ENCODE measurements at regions not wholly inside any gene's neighbourhood (a gene's known extent, or its start where the extent isn't known, plus 50 kb on each side); places are given as distances from the start of the nearest gene placed in this dataset.

GRCh38 chr20:36824142-36824940 is 50.8 kb upstream of the DSN1 start:
- no peak overlapping the region for H3K9ac ChIP-seq (ENCODE audit: low read length)
- H3K27me3 ChIP-seq (ENCODE audit: control insufficient read depth, insufficient read depth, low read length): no peaks in the 10 kb centered on the region
- H3K27ac ChIP-seq (ENCODE audit: low read depth, low read length): no peak overlapping the region
- peaks cover 23% of the 10 kb centered on the region for H3K4me1 ChIP-seq (ENCODE audit: control insufficient read depth, insufficient read depth, low read length)
- peaks cover 18% of the 10 kb centered on the region for H3K36me3 ChIP-seq (ENCODE audit: control insufficient read depth, insufficient read depth, low read length)
- no peak overlapping the region for H3K4me3 ChIP-seq (ENCODE audit: low read length)

GRCh38 chr20:36825385-36826104 is 50.4 kb upstream of the TLDC2 start:
- peaks cover 25% of the 10 kb centered on the region for H3K4me1 ChIP-seq (ENCODE audit: control insufficient read depth, insufficient read depth, low read length)
- H3K27ac ChIP-seq (ENCODE audit: low read depth, low read length): peak overlapping the region; percentile 40
- H3K36me3 ChIP-seq (ENCODE audit: control insufficient read depth, insufficient read depth, low read length): peaks cover 18% of the 10 kb centered on the region

More at GRCh38 chr20:36825385-36826104, 50.4 kb upstream of the TLDC2 start:
- no peaks in the 10 kb centered on the region for H3K27me3 ChIP-seq (ENCODE audit: control insufficient read depth, insufficient read depth, low read length)
- no peak overlapping the region for H3K9ac ChIP-seq (ENCODE audit: low read length)
- no peak overlapping the region for H3K4me3 ChIP-seq (ENCODE audit: low read length)
